K562 (cell line): ENCODE measurements at regions not wholly inside any gene's neighbourhood (a gene's known extent, or its start where the extent isn't known, plus 50 kb on each side); places are given as distances from the start of the nearest gene placed in this dataset.

ENCODE experiments used
- ATAC-seq: fragments of 200-7000 bp; cut with Tn5 transposase; 3 replicates; pipeline ENCODE4 v1.9.1; 2020; ENCODE audit warnings: moderate library complexity
- BruUV-seq: library from RNA; stranded (reverse); fragments of 400-500 nt; replicated peaks from 2 replicates; lab custom pipeline; 2021; lab: Mats Ljungman, UMichigan
- CTCF ChIA-PET: fragments of 300-600 bp; formaldehyde crosslinking; extraction: SDS; loops from one replicate; lab custom pipeline; 2021; ENCODE audit warnings: low intra/inter-chr PET ratio; lab: Yijun Ruan, JAX
- POLR2A ChIA-PET: fragments of 300-600, 350-650 bp; sonication (Branson Sonifier 250); formaldehyde crosslinking; extraction: SDS; loops from one replicate; lab custom pipeline; 2021; ENCODE audit warnings: antibody characterized with exemption, inconsistent platforms; lab: Yijun Ruan, JAX
- DNase-seq, 4 experiments: peaks; one replicate each; pipeline versions ENCODE4 v3.0.0 to v3.0.0-alpha.2; 2011 to 2018; ENCODE audit warnings: low spot score in 3 of 4, mixed read lengths in 3 of 4; ENCODE audit errors: extremely low read depth in 1 of 4
- FAIRE-seq: peaks from 2 replicates; lab custom pipeline; 2011; peaks lifted over from hg19 to GRCh38; lab: Jason Lieb, UNC
- H2AFZ ChIP-seq: 2 replicates; pipeline ENCODE4 v1.6.0; 2011; ENCODE audit warnings: low read depth, low read length, control low read depth, inconsistent platforms
- H3K27ac ChIP-seq: fragments of 200-600 bp; 3 replicates; pipeline ENCODE4 v1.8.0; 2011; ENCODE audit warnings: low read depth, mild to moderate bottlenecking, control low read depth, inconsistent platforms, low read length, moderate library complexity, mixed read lengths; ENCODE audit errors: extremely low read depth
- H3K27me3 ChIP-seq, 2 experiments: fragments of 300-600 bp in 1 of 2; 2 replicates in 1 of 2; 3 replicates in 1 of 2; pipeline versions ENCODE4 v1.6.0 to v1.8.0; 2011; ENCODE audit warnings: inconsistent platforms in 2 of 2, low read length in 2 of 2, mild to moderate bottlenecking in 1 of 2, mixed read lengths in 1 of 2, moderate library complexity in 1 of 2; ENCODE audit not compliant: control insufficient read depth in 2 of 2, insufficient read depth in 2 of 2
- H3K36me3 ChIP-seq: fragments of 300-600 bp; 3 replicates; pipeline ENCODE4 v1.8.0; 2011; ENCODE audit warnings: mild to moderate bottlenecking, low read length, inconsistent platforms; ENCODE audit not compliant: control insufficient read depth, insufficient read depth
- H3K4me1 ChIP-seq, 2 experiments: fragments of 200-600 bp in 1 of 2; replicated peaks in 1 of 2; 2 replicates in 1 of 2; 3 replicates in 1 of 2; pipeline versions ENCODE4 v1.5.1 to v1.8.0; 2011; ENCODE audit warnings: inconsistent platforms in 2 of 2, low read length in 2 of 2, mild to moderate bottlenecking in 1 of 2, mixed read lengths in 1 of 2, moderate library complexity in 1 of 2; ENCODE audit not compliant: control insufficient read depth in 2 of 2, insufficient read depth in 2 of 2
- H3K4me2 ChIP-seq: 2 replicates; pipeline ENCODE4 v1.6.1; 2011; ENCODE audit warnings: low read length, control low read depth, inconsistent platforms, mixed read lengths; ENCODE audit not compliant: insufficient read depth
- H3K4me3 ChIP-seq: fragments of 200-600 bp; sonication (generic), shearing (Covaris generic); 2 replicates; pipeline ENCODE4 v1.5.1; 2016; ENCODE audit warnings: control low read depth, inconsistent platforms
- H3K79me2 ChIP-seq: fragments of 200-600 bp; 3 replicates; pipeline ENCODE4 v1.8.0; 2011; ENCODE audit warnings: low read length, inconsistent platforms; ENCODE audit not compliant: control insufficient read depth, insufficient read depth
- H3K9ac ChIP-seq, 2 experiments: 2 replicates each; pipeline versions ENCODE4 v1.6.0 to v1.6.1; 2011; ENCODE audit warnings: low read depth in 2 of 2, low read length in 2 of 2, control low read depth in 1 of 2, inconsistent platforms in 1 of 2, mild to moderate bottlenecking in 1 of 2, mixed read lengths in 1 of 2; ENCODE audit not compliant: insufficient read depth in 1 of 2
- H3K9me1 ChIP-seq: one replicate; pipeline ENCODE4 v1.6.0; 2011; ENCODE audit warnings: inconsistent platforms, mild to moderate bottlenecking, low read length, moderate library complexity; ENCODE audit not compliant: control insufficient read depth, insufficient read depth
- H3K9me3 ChIP-seq: replicated peaks from 2 replicates; pipeline ENCODE4 v1.5.1; 2011; ENCODE audit warnings: low read depth, low read length, inconsistent platforms; ENCODE audit not compliant: control insufficient read depth, insufficient read depth
- H4K20me1 ChIP-seq: replicated peaks from 2 replicates; pipeline ENCODE4 v1.6.1; 2011; ENCODE audit warnings: low read length, inconsistent platforms, mixed read lengths; ENCODE audit not compliant: control insufficient read depth, insufficient read depth
- CBX1 ChIP-seq: sonication (generic); IDR thresholded peaks from 2 replicates; pipeline ENCODE4 v1.6.1; 2016; ENCODE audit warnings: antibody characterized with exemption, low read depth, mild to moderate bottlenecking
- E2F3 ChIP-seq: fragments of 250-450 bp; sonication (Bioruptor Pico); IDR thresholded peaks from 2 replicates; pipeline ENCODE4 v1.4.0; 2020; ENCODE audit warnings: mild to moderate bottlenecking
- JUN ChIP-seq, 2 experiments: sonication (generic) in 1 of 2; formaldehyde crosslinking in 1 of 2; IDR thresholded peaks; 2 replicates each; pipeline versions ENCODE4 v1.6.1 to v1.8.0; 2012 to 2022; ENCODE audit warnings: borderline replicate concordance in 2 of 2, mild to moderate bottlenecking in 2 of 2, improper control_type of control experiment in 1 of 2, low read depth in 1 of 2, low read length in 1 of 2, missing genetic modification reagents in 1 of 2
- MTA2 ChIP-seq: fragments of 450-650 bp; IDR thresholded peaks from 2 replicates; pipeline ENCODE4 v1.6.1; 2016; ENCODE audit warnings: low read depth
- PHF8 ChIP-seq: fragments of 200-600 bp; sonication (generic); IDR thresholded peaks from 2 replicates; pipeline ENCODE4 v1.6.1; 2012; ENCODE audit warnings: mixed run types, mild to moderate bottlenecking, inconsistent platforms, low read length, moderate library complexity, borderline replicate concordance
- RFX5 ChIP-seq: IDR thresholded peaks from 2 replicates; pipeline ENCODE4 v1.6.1; 2011; ENCODE audit warnings: low read depth, mild to moderate bottlenecking, improper control_type of control experiment, low read length
- SREBF1 ChIP-seq: fragments of 150-350 bp; IDR thresholded peaks from 2 replicates; pipeline ENCODE4 v1.6.1; 2014; ENCODE audit warnings: antibody characterized with exemption, low read depth, low read length, borderline replicate concordance
- TCF3 ChIP-seq: sonication (generic); formaldehyde crosslinking; IDR thresholded peaks from 2 replicates; pipeline ENCODE4 v1.4.0; 2020; ENCODE audit warnings: mild to moderate bottlenecking, missing genetic modification reagents
- TFAM ChIP-seq: fragments of 250-450 bp; sonication (Bioruptor Pico); conservative IDR thresholded peaks from 2 replicates; pipeline ENCODE4 v1.5.0; 2021; ENCODE audit warnings: mild to moderate bottlenecking, moderate library complexity
- ZBTB1 ChIP-seq: sonication (generic); formaldehyde crosslinking; IDR thresholded peaks from 2 replicates; pipeline ENCODE4 v1.8.1; 2023; ENCODE audit warnings: missing genetic modification reagents, low read depth, mild to moderate bottlenecking, borderline replicate concordance
- ZNF253 ChIP-seq: fragments of 250-450 bp; sonication (Bioruptor Pico); conservative IDR thresholded peaks from 2 replicates; pipeline ENCODE4 v1.6.1; 2021; ENCODE audit warnings: mild to moderate bottlenecking
- ZNF408 ChIP-seq: fragments of 250-450 bp; sonication (Bioruptor Pico); IDR thresholded peaks from 2 replicates; pipeline ENCODE4 v1.4.0; 2020; ENCODE audit warnings: low read depth, mild to moderate bottlenecking, moderate library complexity
- ZNF780A ChIP-seq: fragments of 250-450 bp; sonication (Bioruptor Pico); IDR thresholded peaks from 2 replicates; pipeline ENCODE4 v1.5.0; 2021; ENCODE audit warnings: mild to moderate bottlenecking
- WGBS: fragments of 100-300 bp; shearing (Covaris generic); methylation state at CpG from one replicate; pipeline ENCODE4 v1.1.6; 2016; ENCODE audit warnings: low coverage, mixed read lengths; ENCODE audit not compliant: insufficient coverage; ENCODE audit errors: missing lambda C conversion rate; 5-methylcytosine and 5-hydroxymethylcytosine counted together
- in situ Hi-C: fragments of 300-500 bp; cut with MboI; formaldehyde crosslinking; loops from 4 replicates; pipeline ENCODE4 v1.15.0; 2018; ENCODE audit warnings: inconsistent platforms, mixed read lengths
- intact Hi-C: fragments of 100-400 bp; cut with micrococcal nuclease; formaldehyde crosslinking; loops from 2 replicates; pipeline ENCODE4 v1.14.2; 2022
- TF ChIP-seq, protein P1 (sequence below): fragments of 250-450 bp; sonication (Bioruptor Pico); IDR thresholded peaks from 2 replicates; pipeline ENCODE4 v1.4.0; 2020
- TF ChIP-seq, protein P2 (sequence below), 2 experiments: fragments of 450-650 bp in 1 of 2; sonication (generic) in 1 of 2; formaldehyde crosslinking in 1 of 2; IDR thresholded peaks in 1 of 2; conservative IDR thresholded peaks in 1 of 2; 2 replicates each; pipeline versions ENCODE4 v1.6.1 to v1.8.1; 2016 to 2023; ENCODE audit warnings: mild to moderate bottlenecking in 2 of 2, moderate library complexity in 2 of 2, inconsistent platforms in 1 of 2, missing genetic modification reagents in 1 of 2

DNA sequence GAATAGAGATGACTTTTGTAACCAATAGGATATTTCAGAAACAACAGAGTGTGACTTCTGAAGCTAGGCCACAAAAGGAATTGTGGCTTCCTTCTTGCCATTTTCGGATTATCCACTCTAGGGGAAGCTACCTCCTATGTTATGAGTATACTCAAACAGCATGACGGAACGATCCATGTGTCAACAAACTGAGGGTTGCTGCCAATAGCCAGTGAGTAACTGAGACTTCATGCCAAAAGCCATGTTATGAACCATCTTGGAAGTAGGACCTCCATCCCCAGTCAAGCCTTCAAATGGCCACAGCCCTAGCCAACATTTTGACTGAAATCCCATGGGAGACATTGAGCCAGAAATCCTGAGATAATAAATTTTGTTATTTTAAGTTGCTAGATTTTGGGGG lies 69.0 kb upstream of the IL6 start:
- H3K9me1 ChIP-seq: no peaks in the 10 kb centered on the region
- TF ChIP-seq ZNF408 (CRISPR knock-in tag): no peak
- no peak for TF ChIP-seq E2F3
- TF ChIP-seq TFAM: no peak
- TF ChIP-seq RFX5: no peak
- TF ChIP-seq ZNF253 (CRISPR knock-in tag): no peak
- TF ChIP-seq JUN (IDR thresholded peaks at IDR 0.05; ENCODE audit: borderline replicate concordance, low read depth, low read length): no peak
- no peak for TF ChIP-seq JUN (CRISPR knock-in tag; IDR thresholded peaks at IDR 0.05; ENCODE audit: borderline replicate concordance)
- TF ChIP-seq, protein P1, sequence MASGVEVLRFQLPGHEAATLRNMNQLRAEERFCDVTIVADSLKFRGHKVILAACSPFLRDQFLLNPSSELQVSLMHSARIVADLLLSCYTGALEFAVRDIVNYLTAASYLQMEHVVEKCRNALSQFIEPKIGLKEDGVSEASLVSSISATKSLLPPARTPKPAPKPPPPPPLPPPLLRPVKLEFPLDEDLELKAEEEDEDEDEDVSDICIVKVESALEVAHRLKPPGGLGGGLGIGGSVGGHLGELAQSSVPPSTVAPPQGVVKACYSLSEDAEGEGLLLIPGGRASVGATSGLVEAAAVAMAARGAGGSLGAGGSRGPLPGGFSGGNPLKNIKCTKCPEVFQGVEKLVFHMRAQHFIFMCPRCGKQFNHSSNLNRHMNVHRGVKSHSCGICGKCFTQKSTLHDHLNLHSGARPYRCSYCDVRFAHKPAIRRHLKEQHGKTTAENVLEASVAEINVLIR: no peak
- TF ChIP-seq TCF3 (CRISPR knock-in tag): no peak
- TF ChIP-seq CBX1: no peak
- no peak for TF ChIP-seq MTA2
- TF ChIP-seq ZBTB1 (CRISPR knock-in tag): no peak
- TF ChIP-seq ZNF780A (CRISPR knock-in tag): no peak
- no peak for TF ChIP-seq SREBF1
- TF ChIP-seq, protein P2, sequence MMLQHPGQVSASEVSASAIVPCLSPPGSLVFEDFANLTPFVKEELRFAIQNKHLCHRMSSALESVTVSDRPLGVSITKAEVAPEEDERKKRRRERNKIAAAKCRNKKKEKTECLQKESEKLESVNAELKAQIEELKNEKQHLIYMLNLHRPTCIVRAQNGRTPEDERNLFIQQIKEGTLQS (IDR thresholded peaks at IDR 0.05): no peak
- TF ChIP-seq, protein P2 (CRISPR knock-in tag; conservative IDR thresholded peaks at IDR 0.05): no peak
- no peak for TF ChIP-seq PHF8
- TF ChIP-seq, all 486 proteins: peak for 0
- H3K9ac ChIP-seq: no peak overlapping the region
- no peaks in the 10 kb centered on the region for H3K27me3 ChIP-seq
- peaks cover 50% of the 10 kb centered on the region; the same call in 2 of the 3 replicates for H3K36me3 ChIP-seq
- H2AFZ ChIP-seq: no peak overlapping the region
- intact Hi-C loops: no loop called here
- no peak overlapping the region for H3K4me3 ChIP-seq
- FAIRE-seq (no peak), DNase-seq (no peak), ATAC-seq (no peak)
- BruUV-seq: no TSS peak
- H3K27ac ChIP-seq: no peak overlapping the region
- H3K9me3 ChIP-seq: no peaks in the 10 kb centered on the region
- H3K4me1 ChIP-seq: peaks cover 0 to 16% of the 10 kb centered on the region in 2 experiments; a peak in 2 of 5 replicates
- H3K4me2 ChIP-seq: no peak overlapping the region
- CTCF ChIA-PET: no interaction called here
- H3K79me2 ChIP-seq: peaks cover 12% of the 10 kb centered on the region; the same call in 2 of the 3 replicates
- 89% methylated on average over 3 of the region's 3 CpGs for WGBS
- POLR2A ChIA-PET: interaction anchor here (0.6 kb wide), 1 partner anchor 12 kb away, joined by 3 read pairs; no protein-coding TSS in a partner anchor
- in situ Hi-C loops: no loop called here
- H4K20me1 ChIP-seq: no peaks in the 10 kb centered on the region
